Stomach (tissue), 4 donors: ENCODE measurements at regions not wholly inside any gene's neighbourhood (a gene's known extent, or its start where the extent isn't known, plus 50 kb on each side); places are given as distances from the start of the nearest gene placed in this dataset.

Experiments used
- EP300 ChIP-seq: sonication (generic); formaldehyde crosslinking; IDR thresholded peaks from one replicate; pipeline ENCODE4 v1.6.1; 2017; ENCODE audit warnings: antibody characterized with exemption
- POLR2AphosphoS5 ChIP-seq, 3 donors: sonication (generic); formaldehyde crosslinking; IDR thresholded peaks; one replicate each; pipeline ENCODE4 v1.6.1; 2016; ENCODE audit warnings: antibody characterized with exemption in 3 of 3
- TF ChIP-seq, protein P1 (sequence below), 7 experiments: fragments of 450-650 bp in 4 of 7; fragments of 200-600 bp in 3 of 7; sonication (generic) in 3 of 7; IDR thresholded peaks; one replicate each; pipeline ENCODE4 v1.5.1; 2016 to 2019; ENCODE audit warnings: antibody characterized with exemption in 7 of 7, control low read depth in 2 of 7, mild to moderate bottlenecking in 1 of 7

DNA sequence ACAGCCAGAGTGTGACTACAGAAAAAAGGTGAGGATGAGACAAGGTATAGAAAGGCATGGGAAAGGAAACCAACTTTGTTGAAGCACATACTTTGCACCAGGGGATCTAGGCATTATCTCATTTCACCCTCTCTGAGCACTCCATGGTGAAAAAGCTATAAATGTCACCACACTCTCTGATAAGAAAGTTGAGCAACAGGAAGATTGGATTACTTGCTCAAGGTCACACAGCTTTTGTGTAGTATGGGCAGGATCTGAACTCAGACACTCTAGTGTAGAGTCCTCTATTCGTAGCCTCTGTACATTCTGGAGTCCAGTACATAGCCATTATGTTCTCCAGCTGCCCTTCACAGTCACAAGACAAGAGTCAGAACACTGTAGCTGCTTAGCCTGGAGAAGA is 163.4 kb upstream of the SEMA6D start:
- TF ChIP-seq POLR2AphosphoS5 (IDR thresholded peaks at IDR 0.05) (no peak), EP300 (no peak)
- TF ChIP-seq, protein P1, sequence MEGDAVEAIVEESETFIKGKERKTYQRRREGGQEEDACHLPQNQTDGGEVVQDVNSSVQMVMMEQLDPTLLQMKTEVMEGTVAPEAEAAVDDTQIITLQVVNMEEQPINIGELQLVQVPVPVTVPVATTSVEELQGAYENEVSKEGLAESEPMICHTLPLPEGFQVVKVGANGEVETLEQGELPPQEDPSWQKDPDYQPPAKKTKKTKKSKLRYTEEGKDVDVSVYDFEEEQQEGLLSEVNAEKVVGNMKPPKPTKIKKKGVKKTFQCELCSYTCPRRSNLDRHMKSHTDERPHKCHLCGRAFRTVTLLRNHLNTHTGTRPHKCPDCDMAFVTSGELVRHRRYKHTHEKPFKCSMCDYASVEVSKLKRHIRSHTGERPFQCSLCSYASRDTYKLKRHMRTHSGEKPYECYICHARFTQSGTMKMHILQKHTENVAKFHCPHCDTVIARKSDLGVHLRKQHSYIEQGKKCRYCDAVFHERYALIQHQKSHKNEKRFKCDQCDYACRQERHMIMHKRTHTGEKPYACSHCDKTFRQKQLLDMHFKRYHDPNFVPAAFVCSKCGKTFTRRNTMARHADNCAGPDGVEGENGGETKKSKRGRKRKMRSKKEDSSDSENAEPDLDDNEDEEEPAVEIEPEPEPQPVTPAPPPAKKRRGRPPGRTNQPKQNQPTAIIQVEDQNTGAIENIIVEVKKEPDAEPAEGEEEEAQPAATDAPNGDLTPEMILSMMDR (IDR thresholded peaks at IDR 0.05), result no peak
